HG03045 (cell line): ENCODE measurements at regions not wholly inside any gene's neighbourhood (a gene's known extent, or its start where the extent isn't known, plus 50 kb on each side); places are given as distances from the start of the nearest gene placed in this dataset.
"Not testable (repeated sequence)": the region's sequence is repeated elsewhere in the genome, so short reads cannot be mapped to it uniquely, and the experiment has no call there.

Experiments used
- ATAC-seq: cut with Tn5 transposase; IDR thresholded peaks from one replicate; pipeline ENCODE4 v1.9.1; 2021; ENCODE audit warnings: mild to moderate bottlenecking, moderate library complexity; ENCODE audit not compliant: unreplicated experiment

- ATAC-seq = no peak
Observed at GRCh38 chr5:136924490-136924889, 559.1 kb upstream of the TRPC7 start.

DNA sequence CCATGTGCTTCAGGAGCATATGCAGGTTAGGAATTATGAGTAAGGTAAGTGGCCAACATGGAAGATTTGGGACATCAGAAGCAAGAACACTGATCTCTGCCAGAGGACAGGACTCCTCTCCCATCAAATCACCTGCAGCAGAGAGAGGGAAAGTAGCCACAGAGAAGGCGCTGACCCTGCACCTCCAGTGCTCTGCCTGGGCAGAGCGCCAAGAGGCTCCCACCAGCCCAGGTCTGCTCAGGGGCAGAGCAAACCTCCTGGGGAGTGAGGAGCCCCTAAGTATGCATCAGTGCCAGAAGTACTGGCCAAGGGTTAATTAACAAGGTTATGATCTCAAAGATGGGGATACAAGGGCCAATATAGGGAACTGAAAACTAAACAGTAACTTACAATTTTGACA lies 545.3 kb upstream of the TRPC7 start:
- no peak for ATAC-seq

GRCh38 chr5:136909906-136910305 lies 544.6 kb upstream of the TRPC7 start:
- no peak for ATAC-seq

GRCh38 chr5:136907371-136907770 lies 542.0 kb upstream of the TRPC7 start:
- ATAC-seq = no peak

DNA sequence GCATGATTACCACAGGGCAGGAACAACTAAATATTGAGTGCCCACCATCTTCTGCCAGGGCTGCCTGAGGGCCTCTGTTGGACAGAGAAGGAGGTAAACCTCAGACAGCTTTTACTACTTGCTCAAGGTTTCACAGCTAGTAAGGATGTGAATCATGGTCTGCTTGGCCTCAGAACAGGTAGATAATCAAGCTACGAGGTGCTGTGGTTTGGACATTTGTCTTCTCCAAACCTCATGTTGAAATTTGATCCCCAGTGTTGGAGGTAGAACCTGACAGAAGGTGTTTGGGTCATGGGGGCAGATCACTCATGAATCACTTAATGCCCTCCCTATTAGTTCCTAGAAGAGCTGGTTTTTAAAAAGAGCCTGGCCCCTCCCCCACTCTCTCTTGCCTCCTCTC lies 541.2 kb upstream of the TRPC7 start:
- no peak for ATAC-seq

DNA sequence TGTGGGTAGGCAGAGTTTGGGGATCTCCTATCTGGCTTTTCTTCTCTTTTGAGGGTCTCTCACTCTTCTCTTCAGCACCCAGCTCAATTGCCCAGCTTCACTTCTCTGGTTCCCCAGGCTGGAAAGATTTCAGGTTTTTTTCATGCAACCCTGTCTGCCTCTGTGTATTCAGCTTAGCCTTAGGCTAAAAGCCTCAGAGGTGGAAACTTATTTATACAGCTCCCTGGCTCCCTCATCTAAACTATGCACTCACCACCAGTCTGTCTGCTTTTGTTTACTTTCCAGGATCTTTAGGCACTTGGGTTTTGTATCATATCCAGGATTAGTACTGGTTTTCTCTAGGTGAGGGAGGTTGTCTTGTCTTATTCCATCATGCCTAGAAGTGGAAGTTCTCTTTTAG lies 540.2 kb upstream of the TRPC7 start:
- ATAC-seq = no peak

- no peak for ATAC-seq
Observed at GRCh38 chr5:136894070-136894469, 528.7 kb upstream of the TRPC7 start.

- ATAC-seq = no peak
Observed at GRCh38 chr5:136892000-136892399, 526.7 kb upstream of the TRPC7 start.

GRCh38 chr5:136891175-136891972 lies 526.0 kb upstream of the TRPC7 start:
- ATAC-seq = no peak

DNA sequence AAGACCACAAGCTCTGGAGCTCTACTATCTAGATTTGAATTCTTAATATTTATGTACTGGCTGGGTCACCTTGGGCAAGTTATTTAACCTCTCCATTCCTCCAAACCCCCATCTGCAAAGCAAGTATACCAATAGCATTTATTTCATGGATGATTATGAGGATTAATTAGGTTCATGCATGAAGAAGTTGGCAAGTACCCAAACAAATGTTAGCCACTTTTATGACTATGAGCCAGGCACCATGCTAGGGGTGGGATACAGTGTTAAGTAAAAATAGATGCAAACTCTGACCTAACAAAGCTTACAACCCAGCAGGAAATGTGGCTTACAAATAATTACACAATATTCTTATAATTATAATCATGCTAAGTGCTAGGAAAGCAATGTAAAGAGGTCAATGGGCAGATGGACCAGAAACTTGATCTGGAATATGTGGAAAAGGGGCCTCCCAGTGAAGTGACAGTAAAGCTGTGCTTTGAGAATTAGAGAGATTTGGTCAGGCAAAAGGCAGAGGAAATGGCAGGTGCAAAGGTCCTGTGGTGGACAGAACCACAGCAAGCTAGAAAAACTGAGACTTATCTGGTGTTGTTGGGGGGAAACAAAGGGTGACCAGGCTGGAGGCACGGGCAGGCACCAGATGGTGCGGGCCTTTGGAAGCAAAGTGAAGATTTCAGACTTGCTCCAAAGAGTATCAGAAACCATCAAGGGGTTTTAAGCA lies 525.2 kb upstream of the TRPC7 start:
- no peak for ATAC-seq

DNA sequence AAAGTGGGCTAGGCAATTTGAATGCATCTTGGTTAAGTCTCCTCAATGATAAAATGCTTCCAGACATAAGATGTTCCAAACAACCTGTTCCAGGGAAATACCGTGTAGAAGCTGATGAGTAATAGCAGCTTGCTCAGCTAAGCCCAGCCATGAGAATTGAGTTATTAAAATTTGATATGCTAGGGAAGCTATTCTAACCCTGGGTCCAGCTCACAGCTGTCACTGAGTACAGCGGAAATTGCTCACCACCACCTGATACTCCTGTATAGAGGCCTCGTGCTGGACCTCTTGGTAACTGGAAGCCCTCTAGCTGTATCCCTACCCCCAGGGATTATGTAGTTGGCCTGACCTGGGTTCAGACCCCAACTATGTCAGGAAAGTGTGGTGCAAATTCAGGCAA lies 521.3 kb upstream of the TRPC7 start:
- no peak for ATAC-seq

DNA sequence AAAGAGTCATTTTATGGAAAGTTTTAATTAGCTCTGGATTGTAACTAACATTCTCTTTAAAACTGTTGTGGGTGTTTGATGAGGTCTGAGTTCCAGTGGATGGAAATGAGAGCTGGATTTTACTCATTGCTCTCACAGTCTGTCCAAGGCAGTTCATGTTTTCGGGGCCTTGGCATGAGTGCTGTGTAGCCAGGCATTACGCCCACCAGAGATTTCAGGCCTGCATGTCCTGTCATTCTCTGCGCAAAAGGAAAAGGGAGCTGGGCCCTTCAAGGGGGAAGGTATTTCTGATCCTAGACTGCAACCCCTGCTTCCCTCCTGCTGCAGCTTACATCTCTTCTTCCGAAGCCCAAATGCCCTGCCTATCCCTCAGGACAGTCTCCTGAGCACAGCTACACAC lies 499.6 kb upstream of the TRPC7 start:
- ATAC-seq = no peak

- ATAC-seq = no peak
Observed at GRCh38 chr5:136856648-136857047, 491.3 kb upstream of the TRPC7 start.

DNA sequence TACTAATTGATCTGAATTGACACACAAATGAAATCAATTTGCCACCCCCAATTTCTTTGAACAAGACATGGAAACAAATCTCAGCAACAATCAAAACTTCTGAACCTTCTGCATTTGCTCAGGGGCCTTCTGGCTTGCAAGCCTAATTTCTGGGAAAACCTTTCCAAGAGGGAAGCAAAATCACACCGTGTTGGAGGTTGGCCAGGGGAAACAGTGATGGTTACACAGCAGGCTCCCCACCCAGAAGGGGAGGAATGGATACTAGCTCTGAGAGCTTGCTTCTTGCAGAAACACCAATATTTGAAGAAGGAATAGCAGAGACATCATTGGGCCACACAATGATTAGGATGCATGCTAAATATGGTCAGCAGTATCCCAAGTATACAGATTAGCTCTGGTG lies 488.6 kb upstream of the TRPC7 start:
- ATAC-seq = no peak

DNA sequence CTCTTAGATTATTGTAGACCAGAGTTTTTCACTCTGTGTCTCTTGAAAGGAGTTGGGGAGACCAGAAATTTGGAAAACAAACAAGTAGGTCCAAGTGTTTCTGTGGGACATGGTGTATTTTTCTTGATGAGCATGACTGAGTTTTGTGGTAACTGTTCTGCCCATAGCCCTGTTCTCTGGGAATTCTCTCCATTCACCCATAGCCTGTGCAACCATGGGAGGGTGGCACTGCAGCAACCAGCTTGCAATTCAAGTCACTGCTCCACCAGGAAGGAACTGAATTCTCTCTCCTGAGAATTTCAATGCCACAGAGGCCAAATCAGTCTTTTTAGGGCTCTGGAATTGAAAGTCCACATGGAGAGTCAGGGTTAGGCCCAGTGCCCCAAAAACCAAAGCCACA lies 475.3 kb upstream of the TRPC7 start:
- no peak for ATAC-seq

GRCh38 chr5:136836093-136836492 lies 470.7 kb upstream of the TRPC7 start:
- no peak for ATAC-seq

GRCh38 chr5:136820848-136821247 lies 455.5 kb upstream of the TRPC7 start:
- ATAC-seq = no peak

GRCh38 chr5:136819526-136820302 lies 454.4 kb upstream of the TRPC7 start:
- ATAC-seq = no peak

DNA sequence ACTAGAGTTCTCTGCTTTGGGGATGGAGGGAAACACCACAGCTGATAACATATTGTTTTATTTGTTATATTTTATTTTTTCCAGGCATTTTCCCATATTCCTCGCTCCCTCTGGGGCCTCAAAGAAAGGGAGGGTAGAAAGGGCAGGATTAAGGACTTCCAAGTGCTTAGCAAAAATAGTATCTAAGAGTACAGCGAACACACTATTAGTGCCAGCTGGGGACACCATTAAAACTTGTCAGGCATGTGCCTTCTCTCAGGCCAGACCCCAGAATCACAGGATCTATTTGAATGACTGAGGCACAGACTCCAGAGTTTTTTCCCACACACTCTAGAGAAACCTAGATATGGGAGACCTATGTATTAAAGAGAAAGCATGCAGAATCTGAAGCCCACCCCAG lies 451.0 kb upstream of the TRPC7 start:
- ATAC-seq = no peak

- ATAC-seq = no peak
Observed at GRCh38 chr5:136814619-136815378, 449.5 kb upstream of the TRPC7 start.

DNA sequence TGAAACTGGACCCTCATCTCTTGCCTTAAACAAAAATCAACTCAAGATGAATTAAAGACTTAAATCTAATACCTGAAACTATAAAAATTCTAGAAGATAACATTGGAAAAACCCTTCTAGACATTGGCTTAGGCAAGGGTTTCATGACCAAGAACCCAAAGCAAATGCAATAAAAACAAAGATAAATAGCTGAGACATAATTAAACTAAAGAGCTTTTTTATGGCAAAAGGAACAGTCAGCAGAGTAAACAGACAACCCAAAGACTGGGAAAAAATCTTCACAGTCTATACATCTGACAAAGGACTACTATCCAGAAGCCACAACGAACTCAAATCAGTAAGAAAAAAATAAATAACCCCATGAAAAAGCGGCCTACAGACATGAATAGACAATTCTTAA lies 446.9 kb upstream of the TRPC7 start:
- ATAC-seq = not testable (repeated sequence)
